Mesodermal cell (in vitro differentiated cells): ENCODE measurements at regions not wholly inside any gene's neighbourhood (a gene's known extent, or its start where the extent isn't known, plus 50 kb on each side); places are given as distances from the start of the nearest gene placed in this dataset.

Source experiments
- H3K27ac ChIP-seq: 2 replicates; pipeline ENCODE4 v1.7.0; 2013; ENCODE audit warnings: mild to moderate bottlenecking, low read depth, low read length, moderate library complexity; ENCODE audit not compliant: severe bottlenecking
- H3K36me3 ChIP-seq: 2 replicates; pipeline ENCODE4 v1.7.1; 2013; ENCODE audit warnings: mild to moderate bottlenecking, low read length, moderate library complexity; ENCODE audit not compliant: control insufficient read depth, insufficient read depth
- H3K4me1 ChIP-seq: one replicate; pipeline ENCODE4 v1.7.1; 2013; ENCODE audit warnings: mild to moderate bottlenecking, low read length; ENCODE audit not compliant: insufficient read depth, control insufficient read depth, poor library complexity, severe bottlenecking
- H3K4me3 ChIP-seq: 2 replicates; pipeline ENCODE4 v1.7.0; 2013; ENCODE audit warnings: low read length, control low read depth, mild to moderate bottlenecking; ENCODE audit not compliant: insufficient read depth, poor library complexity, severe bottlenecking; ENCODE audit errors: extremely low read depth
- H3K9me3 ChIP-seq: 2 replicates; pipeline ENCODE4 v1.7.1; 2013; ENCODE audit warnings: mild to moderate bottlenecking, low read length, moderate library complexity; ENCODE audit not compliant: control insufficient read depth
- WGBS, 2 experiments: methylation state at CpG; one replicate each; pipeline ENCODE4 v1.1.5; 2013; ENCODE audit warnings: missing lambda C conversion rate in 2 of 2; ENCODE audit not compliant: insufficient coverage in 2 of 2; 5-methylcytosine and 5-hydroxymethylcytosine counted together

GRCh38 chr1:101317590-101317989 lies 80.8 kb downstream of the S1PR1 start:
- WGBS, 2 experiments, result 94 to 100% methylated on average over 3 of the region's 3 CpGs

GRCh38 chr1:101323535-101323934 lies 86.7 kb downstream of the S1PR1 start:
- Histone ChIP-seq H3K4me1 (no peaks in the 10 kb centered on the region), H3K9me3 (no peaks in the 10 kb centered on the region), H3K36me3 (no peaks in the 10 kb centered on the region), H3K4me3 (no peak overlapping the region), H3K27ac (no peak overlapping the region)
- whole genome bisulfite sequencing, 2 experiments, result no CpG with 5 or more reads among the region's 1 CpG

More at GRCh38 chr1:101317590-101317989, 80.8 kb downstream of the S1PR1 start:
- Histone ChIP-seq H3K4me1 (peaks cover 5% of the 10 kb centered on the region), H3K9me3 (no peaks in the 10 kb centered on the region), H3K36me3 (no peaks in the 10 kb centered on the region), H3K27ac (no peak overlapping the region), H3K4me3 (no peak overlapping the region)

- WGBS, 2 experiments, result no CpG with 5 or more reads among the region's 1 CpG
- H3K4me3 ChIP-seq, result no peak overlapping the region
- H3K27ac ChIP-seq, result no peak overlapping the region
- H3K36me3 ChIP-seq, result no peaks in the 10 kb centered on the region
- H3K4me1 ChIP-seq, result no peaks in the 10 kb centered on the region
- no peaks in the 10 kb centered on the region for H3K9me3 ChIP-seq
These were observed 88.3 kb downstream of the S1PR1 start for GRCh38 chr1:101325144-101325543.

- Histone ChIP-seq H3K9me3 (no peaks in the 10 kb centered on the region), H3K4me3 (no peak overlapping the region), H3K27ac (no peak overlapping the region), H3K36me3 (no peaks in the 10 kb centered on the region), H3K4me1 (no peaks in the 10 kb centered on the region)
- WGBS, 2 experiments, result 94% methylated on average over 4 to 5 of the region's 6 CpGs
These were observed 93.8 kb downstream of the S1PR1 start for GRCh38 chr1:101330427-101331130.

- H3K36me3 ChIP-seq, result no peaks in the 10 kb centered on the region
- no peak overlapping the region for H3K27ac ChIP-seq
- WGBS, 2 experiments, result 81 to 96% methylated on average over 2 of the region's 2 CpGs
These were observed 95.0 kb downstream of the S1PR1 start for GRCh38 chr1:101331794-101332193.

GRCh38 chr1:101332633-101333032 lies 95.8 kb downstream of the S1PR1 start:
- Histone ChIP-seq H3K27ac (no peak overlapping the region), H3K36me3 (no peaks in the 10 kb centered on the region), H3K9me3 (no peaks in the 10 kb centered on the region), H3K4me1 (no peaks in the 10 kb centered on the region), H3K4me3 (no peak overlapping the region)
- WGBS, 2 experiments, result 57 to 60% methylated on average over 1 of the region's 1 CpG

More at GRCh38 chr1:101331794-101332193, 95.0 kb downstream of the S1PR1 start:
- Histone ChIP-seq H3K4me1 (no peaks in the 10 kb centered on the region), H3K4me3 (no peak overlapping the region), H3K9me3 (no peaks in the 10 kb centered on the region)

- Histone ChIP-seq H3K4me3 (no peak overlapping the region), H3K4me1 (no peaks in the 10 kb centered on the region), H3K36me3 (no peaks in the 10 kb centered on the region), H3K9me3 (no peaks in the 10 kb centered on the region), H3K27ac (no peak overlapping the region)
- 88 to 94% methylated on average over 2 to 3 of the region's 4 CpGs for WGBS, 2 experiments
These were observed 96.4 kb downstream of the S1PR1 start for GRCh38 chr1:101333186-101333585.

- 100% methylated on average over 1 of the region's 1 CpG; no CpG with 5 or more reads in 1 of the 2 experiments for WGBS, 2 experiments
- Histone ChIP-seq H3K4me1 (no peaks in the 10 kb centered on the region), H3K4me3 (no peak overlapping the region), H3K36me3 (no peaks in the 10 kb centered on the region), H3K27ac (no peak overlapping the region), H3K9me3 (no peaks in the 10 kb centered on the region)
These were observed 101.1 kb downstream of the S1PR1 start for GRCh38 chr1:101337968-101338367.

- no peaks in the 10 kb centered on the region for H3K9me3 ChIP-seq
- H3K36me3 ChIP-seq, result no peaks in the 10 kb centered on the region
- no peak overlapping the region for H3K4me3 ChIP-seq
- no peak overlapping the region for H3K27ac ChIP-seq
- H3K4me1 ChIP-seq, result no peaks in the 10 kb centered on the region
- WGBS, 2 experiments, result 48 to 79% methylated on average over 2 to 4 of the region's 5 CpGs
These were observed 102.1 kb downstream of the S1PR1 start for GRCh38 chr1:101338714-101339430.

GRCh38 chr1:101344745-101345144 lies 107.9 kb downstream of the S1PR1 start:
- Histone ChIP-seq H3K9me3 (no peaks in the 10 kb centered on the region), H3K4me1 (no peaks in the 10 kb centered on the region), H3K4me3 (no peak overlapping the region), H3K36me3 (no peaks in the 10 kb centered on the region), H3K27ac (no peak overlapping the region)
- 96 to 100% methylated on average over 2 to 3 of the region's 4 CpGs for WGBS, 2 experiments

- no peak overlapping the region for H3K27ac ChIP-seq
- H3K4me3 ChIP-seq, result no peak overlapping the region
- 100% methylated on average over 1 of the region's 2 CpGs; no CpG with 5 or more reads in 1 of the 2 experiments for WGBS, 2 experiments
- no peaks in the 10 kb centered on the region for H3K4me1 ChIP-seq
- no peaks in the 10 kb centered on the region for H3K36me3 ChIP-seq
- H3K9me3 ChIP-seq, result no peaks in the 10 kb centered on the region
These were observed 109.6 kb downstream of the S1PR1 start for GRCh38 chr1:101346419-101346818.
